NB4 (cell line): ENCODE measurements at regions not wholly inside any gene's neighbourhood (a gene's known extent, or its start where the extent isn't known, plus 50 kb on each side); places are given as distances from the start of the nearest gene placed in this dataset.

Experiments
- CTCF ChIP-seq: IDR thresholded peaks from one replicate; pipeline ENCODE4 v1.5.1; 2012; ENCODE audit warnings: low read depth, low read length
- POLR2A ChIP-seq: IDR thresholded peaks from 2 replicates; pipeline ENCODE4 v1.6.1; 2011; ENCODE audit warnings: mild to moderate bottlenecking; ENCODE audit not compliant: insufficient read length; ENCODE audit errors: extremely low read depth
- TF ChIP-seq, protein P1 (sequence below): IDR thresholded peaks from 2 replicates; pipeline ENCODE4 v1.6.1; 2011; ENCODE audit warnings: low read depth, low read length

- TF ChIP-seq CTCF (no peak), POLR2A (no peak)
- TF ChIP-seq, protein P1, sequence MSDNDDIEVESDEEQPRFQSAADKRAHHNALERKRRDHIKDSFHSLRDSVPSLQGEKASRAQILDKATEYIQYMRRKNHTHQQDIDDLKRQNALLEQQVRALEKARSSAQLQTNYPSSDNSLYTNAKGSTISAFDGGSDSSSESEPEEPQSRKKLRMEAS: no peak
Observed at GRCh38 chr1:73517603-73518191, 680.3 kb downstream of the LRRIQ3 start.
